ENCODE measurements at regions not wholly inside any gene's neighbourhood (a gene's known extent, or its start where the extent isn't known, plus 50 kb on each side); places are given as distances from the start of the nearest gene placed in this dataset.

GRCh38 chr2:62439425-62439824 is 66.6 kb downstream of the TMEM17 start:
- Histone ChIP-seq H3K27me3 (ENCODE audit: control insufficient read depth in 4 of 4, insufficient read depth in 4 of 4, low read length in 3 of 4) (no peaks in the 10 kb centered on the region), H3K4me1 (ENCODE audit: control insufficient read depth in 4 of 4, insufficient read depth in 4 of 4, low read length in 3 of 4) (no peaks in the 10 kb centered on the region), H3K27ac (ENCODE audit: low read depth in 1 of 2, low read length in 2 of 2) (no peak overlapping the region), H3K36me3 (ENCODE audit: control insufficient read depth in 4 of 4, insufficient read depth in 3 of 4, low read depth in 1 of 4, low read length in 3 of 4) (no peaks in the 10 kb centered on the region), H3K9me3 (ENCODE audit: control insufficient read depth in 4 of 4, low read length in 3 of 4) (no peaks in the 10 kb centered on the region), H3K4me3 (ENCODE audit: low read depth in 1 of 3, low read length in 3 of 3) (no peak overlapping the region), H3K9ac (ENCODE audit: low read depth in 1 of 2, low read length in 2 of 2) (no peak overlapping the region)
- no peak for TF ChIP-seq TAF1 (conservative IDR thresholded peaks at IDR 0.05)
- no peak for TF ChIP-seq ZBTB33 (IDR thresholded peaks at IDR 0.05)
- TF ChIP-seq EGR1 (IDR thresholded peaks at IDR 0.05; ENCODE audit: low read depth in 2 of 2): no peak
- no peak for TF ChIP-seq FOXA2 (IDR thresholded peaks at IDR 0.05)
- TF ChIP-seq RAD21 (IDR thresholded peaks at IDR 0.05): no peak
- TF ChIP-seq REST (IDR thresholded peaks at IDR 0.05): no peak
- no peak for TF ChIP-seq NR2F2 (IDR thresholded peaks at IDR 0.05)
- TF ChIP-seq YY1 (IDR thresholded peaks at IDR 0.05): no peak
- no peak for TF ChIP-seq SP1 (IDR thresholded peaks at IDR 0.05)
- no peak for TF ChIP-seq JUND (IDR thresholded peaks at IDR 0.05)
- no peak for DNase-seq (ENCODE audit: low spot score)
- WGBS: 85% methylated on average over 3 of the region's 3 CpGs

- no peak overlapping the region for H3K27ac ChIP-seq (ENCODE audit: low read depth in 1 of 2, low read length in 2 of 2)
- H3K4me1 ChIP-seq (ENCODE audit: control insufficient read depth in 4 of 4, insufficient read depth in 4 of 4, low read length in 3 of 4): no peaks in the 10 kb centered on the region
- no peak overlapping the region for H3K4me3 ChIP-seq (ENCODE audit: low read depth in 1 of 3, low read length in 3 of 3)
- no peaks in the 10 kb centered on the region for H3K36me3 ChIP-seq (ENCODE audit: control insufficient read depth in 4 of 4, insufficient read depth in 3 of 4, low read depth in 1 of 4, low read length in 3 of 4)
- no peak for DNase-seq (ENCODE audit: low spot score)
- WGBS: 96% methylated on average over 5 of the region's 5 CpGs
- H3K9ac ChIP-seq (ENCODE audit: low read depth in 1 of 2, low read length in 2 of 2): no peak overlapping the region
- H3K27me3 ChIP-seq (ENCODE audit: control insufficient read depth in 4 of 4, insufficient read depth in 4 of 4, low read length in 3 of 4): no peaks in the 10 kb centered on the region
- no peaks in the 10 kb centered on the region for H3K9me3 ChIP-seq (ENCODE audit: control insufficient read depth in 4 of 4, low read length in 3 of 4)
- TF ChIP-seq FOXA1 (IDR thresholded peaks at IDR 0.05): no peak
- TF ChIP-seq NR2F2 (IDR thresholded peaks at IDR 0.05): no peak
- TF ChIP-seq RXRA (IDR thresholded peaks at IDR 0.05): no peak
- TF ChIP-seq ZBTB33 (IDR thresholded peaks at IDR 0.05): no peak
- no peak for TF ChIP-seq TAF1 (conservative IDR thresholded peaks at IDR 0.05)
- TF ChIP-seq HNF4G (IDR thresholded peaks at IDR 0.05): no peak
- no peak for TF ChIP-seq GABPA (IDR thresholded peaks at IDR 0.05 in 1 of 2, conservative IDR thresholded peaks at IDR 0.05 in 1 of 2)
- no peak for TF ChIP-seq SP1 (IDR thresholded peaks at IDR 0.05)
- TF ChIP-seq RAD21 (IDR thresholded peaks at IDR 0.05): no peak
- TF ChIP-seq EGR1 (IDR thresholded peaks at IDR 0.05; ENCODE audit: low read depth in 2 of 2): no peak
- TF ChIP-seq HNF4A (conservative IDR thresholded peaks at IDR 0.05): no peak
- TF ChIP-seq REST (IDR thresholded peaks at IDR 0.05): no peak
- TF ChIP-seq ATF3 (IDR thresholded peaks at IDR 0.05): no peak
- no peak for TF ChIP-seq YY1 (IDR thresholded peaks at IDR 0.05)
- TF ChIP-seq MAX (IDR thresholded peaks at IDR 0.05): no peak
- TF ChIP-seq CTCF (IDR thresholded peaks at IDR 0.05; ENCODE audit: low read depth, low read length, missing input control): no peak
- TF ChIP-seq FOXA2 (IDR thresholded peaks at IDR 0.05): no peak
- no peak for TF ChIP-seq JUND (IDR thresholded peaks at IDR 0.05)
These were observed 68.2 kb downstream of the TMEM17 start for GRCh38 chr2:62437785-62438184.

All from liver (tissue), 8 donors.